HEK293 (cell line): ENCODE measurements at regions not wholly inside any gene's neighbourhood (a gene's known extent, or its start where the extent isn't known, plus 50 kb on each side); places are given as distances from the start of the nearest gene placed in this dataset.

Source experiments
- CTCF ChIA-PET: fragments of 350-600 bp; formaldehyde crosslinking; extraction: SDS; loops from one replicate; lab custom pipeline; 2021; ENCODE audit warnings: antibody characterized with exemption; lab: Yijun Ruan, JAX
- POLR2A ChIA-PET: fragments of 300-600 bp; formaldehyde crosslinking; extraction: SDS; loops from one replicate; lab custom pipeline; 2020; ENCODE audit warnings: antibody characterized with exemption, inconsistent platforms; lab: Yijun Ruan, JAX
- H3K27ac ChIP-seq: fragments of 200-500 bp; sonication (Bioruptor generic); 2 replicates; pipeline ENCODE4 v1.5.1; 2014; ENCODE audit warnings: low read depth, low read length, control low read depth, inconsistent platforms; ENCODE audit errors: extremely low read depth
- H3K36me3 ChIP-seq, 2 experiments: fragments of 200-500 bp in 1 of 2; sonication (Bioruptor generic) in 1 of 2; 1 replicate in 1 of 2; 2 replicates in 1 of 2; pipeline ENCODE4 v1.5.1; 2014 to 2017; ENCODE audit warnings: inconsistent platforms in 2 of 2, low read length in 2 of 2; ENCODE audit not compliant: control insufficient read depth in 2 of 2, insufficient read depth in 1 of 2
- H3K4me1 ChIP-seq: fragments of 200-500 bp; sonication (Bioruptor generic); 2 replicates; pipeline ENCODE4 v1.5.1; 2014; ENCODE audit warnings: mild to moderate bottlenecking, low read length, inconsistent platforms; ENCODE audit not compliant: control insufficient read depth, insufficient read depth
- H3K4me3 ChIP-seq: 2 replicates; pipeline ENCODE4 v1.5.1; 2011; ENCODE audit warnings: low read depth, mild to moderate bottlenecking, control low read depth, low read length, moderate library complexity
- H3K9me3 ChIP-seq: fragments of 200-500 bp; sonication (Bioruptor generic); 2 replicates; pipeline ENCODE4 v1.5.1; 2014; ENCODE audit warnings: low read depth, low read length, inconsistent platforms; ENCODE audit not compliant: control insufficient read depth, insufficient read depth
- EGR2 ChIP-seq: fragments of 450-650 bp; formaldehyde crosslinking; IDR thresholded peaks from 2 replicates; pipeline ENCODE4 v1.5.1; 2016; ENCODE audit warnings: low read depth, missing biosample characterization, missing genetic modification characterization
- HOXA7 ChIP-seq: sonication (generic); formaldehyde crosslinking; IDR thresholded peaks from 2 replicates; pipeline ENCODE4 v1.8.1; 2022; ENCODE audit warnings: missing genetic modification reagents, borderline replicate concordance
- HOXC10 ChIP-seq: sonication (generic); formaldehyde crosslinking; IDR thresholded peaks from 2 replicates; pipeline ENCODE4 v1.8.1; 2023; ENCODE audit warnings: mild to moderate bottlenecking, missing genetic modification reagents
- KLF7 ChIP-seq: fragments of 450-650 bp; formaldehyde crosslinking; IDR thresholded peaks from 2 replicates; pipeline ENCODE4 v1.5.1; 2016; ENCODE audit warnings: missing biosample characterization, missing genetic modification characterization, borderline replicate concordance
- SP7 ChIP-seq: fragments of 450-650 bp; formaldehyde crosslinking; IDR thresholded peaks from 2 replicates; pipeline ENCODE4 v1.5.1; 2016; ENCODE audit warnings: missing biosample characterization, missing genetic modification characterization
- ZBTB1 ChIP-seq: fragments of 450-650 bp; formaldehyde crosslinking; IDR thresholded peaks from 2 replicates; pipeline ENCODE4 v1.5.1; 2016; ENCODE audit warnings: missing biosample characterization, missing genetic modification characterization
- ZBTB17 ChIP-seq: fragments of 450-650 bp; formaldehyde crosslinking; IDR thresholded peaks from 2 replicates; pipeline ENCODE4 v1.5.1; 2016; ENCODE audit warnings: missing biosample characterization, missing genetic modification characterization
- ZFHX2 ChIP-seq: fragments of 450-650 bp; formaldehyde crosslinking; conservative IDR thresholded peaks from 2 replicates; pipeline ENCODE4 v1.5.1; 2016; ENCODE audit warnings: missing biosample characterization, missing genetic modification characterization
- ZFP69B ChIP-seq: fragments of 450-650 bp; formaldehyde crosslinking; IDR thresholded peaks from 2 replicates; pipeline ENCODE4 v1.5.1; 2016; ENCODE audit warnings: missing biosample characterization, missing genetic modification characterization
- ZNF133 ChIP-seq: fragments of 450-650 bp; formaldehyde crosslinking; IDR thresholded peaks from 2 replicates; pipeline ENCODE4 v1.5.1; 2016; ENCODE audit warnings: missing biosample characterization, missing genetic modification characterization
- ZNF140 ChIP-seq: fragments of 450-650 bp; formaldehyde crosslinking; IDR thresholded peaks from 2 replicates; pipeline ENCODE4 v1.5.1; 2016; ENCODE audit warnings: missing biosample characterization, missing genetic modification characterization
- ZNF214 ChIP-seq: fragments of 450-650 bp; formaldehyde crosslinking; IDR thresholded peaks from 2 replicates; pipeline ENCODE4 v1.5.1; 2017; ENCODE audit warnings: missing biosample characterization, mild to moderate bottlenecking, missing genetic modification characterization, borderline replicate concordance
- ZNF223 ChIP-seq: fragments of 450-650 bp; formaldehyde crosslinking; IDR thresholded peaks from 2 replicates; pipeline ENCODE4 v1.5.1; 2016; ENCODE audit warnings: missing biosample characterization, missing genetic modification characterization
- ZNF311 ChIP-seq: fragments of 450-650 bp; formaldehyde crosslinking; IDR thresholded peaks from 2 replicates; pipeline ENCODE4 v1.5.1; 2017; ENCODE audit warnings: missing biosample characterization, missing genetic modification characterization, borderline replicate concordance
- ZNF560 ChIP-seq: fragments of 450-650 bp; formaldehyde crosslinking; IDR thresholded peaks from 2 replicates; pipeline ENCODE4 v1.5.1; 2017; ENCODE audit warnings: missing biosample characterization, missing genetic modification characterization, borderline replicate concordance
- ZNF600 ChIP-seq: fragments of 450-650 bp; formaldehyde crosslinking; IDR thresholded peaks from 2 replicates; pipeline ENCODE4 v1.5.1; 2016; ENCODE audit warnings: missing biosample characterization, missing genetic modification characterization
- ZNF623 ChIP-seq: fragments of 450-650 bp; formaldehyde crosslinking; IDR thresholded peaks from 2 replicates; pipeline ENCODE4 v1.5.1; 2016; ENCODE audit warnings: missing biosample characterization, missing genetic modification characterization
- ZNF677 ChIP-seq: fragments of 450-650 bp; IDR thresholded peaks from 2 replicates; pipeline ENCODE4 v1.5.0; 2018; ENCODE audit warnings: missing biosample characterization, mild to moderate bottlenecking, missing genetic modification characterization, moderate library complexity
- TF ChIP-seq, protein P1 (sequence below): fragments of 450-650 bp; formaldehyde crosslinking; IDR thresholded peaks from 2 replicates; pipeline ENCODE4 v1.5.1; 2017; ENCODE audit warnings: missing biosample characterization, missing genetic modification characterization
- TF ChIP-seq, protein P2 (sequence below): fragments of 450-650 bp; formaldehyde crosslinking; IDR thresholded peaks from 2 replicates; pipeline ENCODE4 v1.5.1; 2016; ENCODE audit warnings: missing biosample characterization, missing genetic modification characterization
- TF ChIP-seq, protein P3 (sequence below): fragments of 450-650 bp; formaldehyde crosslinking; IDR thresholded peaks from 2 replicates; pipeline ENCODE4 v1.5.1; 2017; ENCODE audit warnings: missing biosample characterization, missing genetic modification characterization
- TF ChIP-seq, protein P4 (sequence below): fragments of 450-650 bp; formaldehyde crosslinking; IDR thresholded peaks from 2 replicates; pipeline ENCODE4 v1.5.1; 2016; ENCODE audit warnings: missing biosample characterization, missing genetic modification characterization

DNA sequence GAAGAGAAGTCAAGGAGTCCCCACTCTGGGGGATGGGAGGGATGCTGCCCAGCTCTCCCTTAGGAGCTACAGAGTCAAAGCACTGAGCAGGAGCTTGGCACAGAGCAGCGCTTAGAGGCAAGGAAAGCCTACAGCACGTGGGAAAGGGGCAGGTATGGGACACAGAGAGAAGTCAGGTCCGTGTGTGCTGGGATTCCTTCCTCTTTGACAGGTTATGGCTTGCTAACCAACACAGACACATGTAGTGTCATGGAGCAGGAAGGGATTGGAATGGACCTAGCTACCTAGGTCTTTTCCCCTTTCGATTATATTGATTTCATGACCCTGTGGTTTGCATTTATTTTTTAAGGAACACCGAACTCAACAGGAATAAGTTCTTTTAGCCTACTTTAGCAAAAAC, 208.5 kb upstream of the TUT7 start:
- no peaks in the 10 kb centered on the region for H3K9me3 ChIP-seq
- TF ChIP-seq ZNF223 (tag by site-specific recombination) (no peak), SP7 (tag by site-specific recombination) (no peak), ZNF140 (tag by site-specific recombination) (no peak), EGR2 (tag by site-specific recombination) (no peak), ZNF600 (tag by site-specific recombination) (peak; percentile 71), ZFHX2 (tag by site-specific recombination) (no peak)
- no peaks in the 10 kb centered on the region for H3K36me3 ChIP-seq
- POLR2A ChIA-PET = no interaction called here
- peaks cover 9% of the 10 kb centered on the region for H3K4me1 ChIP-seq
- H3K4me3 ChIP-seq = no peak overlapping the region
- H3K27ac ChIP-seq = no peak overlapping the region
- CTCF ChIA-PET = interaction anchor here (0.9 kb wide), 1 partner anchor 762 kb away, joined by 3 read pairs; no protein-coding TSS in a partner anchor

DNA sequence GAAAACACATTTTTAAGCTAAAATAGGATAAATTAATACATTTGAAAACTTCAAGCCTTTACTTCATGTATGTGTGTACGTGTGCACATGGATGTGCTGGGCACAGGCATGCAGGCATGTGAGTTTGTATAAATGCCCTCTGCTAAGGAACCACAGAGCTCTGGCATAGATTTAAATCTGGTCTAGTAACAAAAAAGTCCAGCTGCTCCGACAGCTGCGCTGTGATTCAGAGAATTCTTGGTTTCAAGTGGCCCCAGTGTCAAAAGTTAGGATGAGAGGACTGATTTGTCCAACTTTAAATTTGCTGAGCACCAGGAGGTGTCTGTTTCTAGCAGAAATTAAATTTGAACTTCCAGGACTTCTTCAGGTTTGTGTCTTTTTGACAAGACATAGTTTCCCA, 203.7 kb upstream of the TUT7 start:
- no peaks in the 10 kb centered on the region; the same call in 1 of the 2 replicates for H3K4me1 ChIP-seq
- no peak overlapping the region for H3K4me3 ChIP-seq
- CTCF ChIA-PET = no interaction called here
- H3K36me3 ChIP-seq = no peaks in the 10 kb centered on the region
- TF ChIP-seq, protein P1, sequence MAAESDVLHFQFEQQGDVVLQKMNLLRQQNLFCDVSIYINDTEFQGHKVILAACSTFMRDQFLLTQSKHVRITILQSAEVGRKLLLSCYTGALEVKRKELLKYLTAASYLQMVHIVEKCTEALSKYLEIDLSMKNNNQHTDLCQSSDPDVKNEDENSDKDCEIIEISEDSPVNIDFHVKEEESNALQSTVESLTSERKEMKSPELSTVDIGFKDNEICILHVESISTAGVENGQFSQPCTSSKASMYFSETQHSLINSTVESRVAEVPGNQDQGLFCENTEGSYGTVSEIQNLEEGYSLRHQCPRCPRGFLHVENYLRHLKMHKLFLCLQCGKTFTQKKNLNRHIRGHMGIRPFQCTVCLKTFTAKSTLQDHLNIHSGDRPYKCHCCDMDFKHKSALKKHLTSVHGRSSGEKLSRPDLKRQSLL (tag by site-specific recombination) = no peak
- TF ChIP-seq HOXA7 (CRISPR knock-in tag) (no peak), HOXC10 (CRISPR knock-in tag) (no peak), ZNF311 (tag by site-specific recombination) (no peak), ZNF560 (tag by site-specific recombination) (no peak)
- TF ChIP-seq, protein P2, sequence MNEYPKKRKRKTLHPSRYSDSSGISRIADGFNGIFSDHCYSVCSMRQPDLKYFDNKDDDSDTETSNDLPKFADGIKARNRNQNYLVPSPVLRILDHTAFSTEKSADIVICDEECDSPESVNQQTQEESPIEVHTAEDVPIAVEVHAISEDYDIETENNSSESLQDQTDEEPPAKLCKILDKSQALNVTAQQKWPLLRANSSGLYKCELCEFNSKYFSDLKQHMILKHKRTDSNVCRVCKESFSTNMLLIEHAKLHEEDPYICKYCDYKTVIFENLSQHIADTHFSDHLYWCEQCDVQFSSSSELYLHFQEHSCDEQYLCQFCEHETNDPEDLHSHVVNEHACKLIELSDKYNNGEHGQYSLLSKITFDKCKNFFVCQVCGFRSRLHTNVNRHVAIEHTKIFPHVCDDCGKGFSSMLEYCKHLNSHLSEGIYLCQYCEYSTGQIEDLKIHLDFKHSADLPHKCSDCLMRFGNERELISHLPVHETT (tag by site-specific recombination) = no peak
- TF ChIP-seq, protein P3, sequence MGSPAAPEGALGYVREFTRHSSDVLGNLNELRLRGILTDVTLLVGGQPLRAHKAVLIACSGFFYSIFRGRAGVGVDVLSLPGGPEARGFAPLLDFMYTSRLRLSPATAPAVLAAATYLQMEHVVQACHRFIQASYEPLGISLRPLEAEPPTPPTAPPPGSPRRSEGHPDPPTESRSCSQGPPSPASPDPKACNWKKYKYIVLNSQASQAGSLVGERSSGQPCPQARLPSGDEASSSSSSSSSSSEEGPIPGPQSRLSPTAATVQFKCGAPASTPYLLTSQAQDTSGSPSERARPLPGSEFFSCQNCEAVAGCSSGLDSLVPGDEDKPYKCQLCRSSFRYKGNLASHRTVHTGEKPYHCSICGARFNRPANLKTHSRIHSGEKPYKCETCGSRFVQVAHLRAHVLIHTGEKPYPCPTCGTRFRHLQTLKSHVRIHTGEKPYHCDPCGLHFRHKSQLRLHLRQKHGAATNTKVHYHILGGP (tag by site-specific recombination) = no peak
- H3K27ac ChIP-seq = no peak overlapping the region
- POLR2A ChIA-PET = interaction anchor here (0.5 kb wide), 1 partner anchor 125 kb away, joined by 7 read pairs; no protein-coding TSS in a partner anchor
- H3K9me3 ChIP-seq = no peaks in the 10 kb centered on the region

DNA sequence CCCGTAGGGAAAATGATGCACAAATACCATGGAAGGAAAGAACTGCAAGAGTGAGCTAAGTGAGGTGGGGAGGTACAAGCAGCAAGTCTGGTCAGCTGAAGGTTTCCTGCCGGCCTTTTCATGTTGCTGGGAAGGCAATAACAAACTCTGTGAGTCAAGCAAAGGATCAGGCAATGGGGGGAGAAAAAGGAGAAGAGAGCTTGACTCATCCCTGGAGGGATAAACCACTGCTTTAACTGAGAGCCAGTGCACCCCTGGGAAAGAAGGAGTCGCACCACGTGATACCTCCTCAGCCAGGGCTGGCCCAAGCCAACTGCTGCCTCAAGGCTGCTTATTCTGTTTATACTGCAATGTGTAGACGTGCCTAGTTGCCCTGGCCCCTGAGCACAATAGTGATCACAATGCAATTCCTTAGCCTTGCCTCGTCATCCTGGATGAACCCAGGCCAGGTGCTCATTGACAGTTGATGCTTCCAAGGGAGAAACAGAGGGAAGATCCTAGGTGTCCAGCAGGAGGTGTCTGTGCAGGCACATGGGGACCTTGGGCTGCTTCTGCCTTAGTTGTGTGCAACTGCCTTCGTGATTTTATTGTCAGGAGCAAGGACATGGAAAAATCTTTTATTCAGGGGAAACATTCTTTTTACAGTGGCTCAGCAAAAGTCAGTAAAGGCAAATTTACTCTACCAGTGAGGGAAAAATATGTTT, 203.0 kb upstream of the TUT7 start:
- POLR2A ChIA-PET = no interaction called here
- Histone ChIP-seq H3K4me1 (no peaks in the 10 kb centered on the region; the same call in 1 of the 2 replicates), H3K36me3 (no peaks in the 10 kb centered on the region), H3K9me3 (no peaks in the 10 kb centered on the region), H3K27ac (no peak overlapping the region), H3K4me3 (no peak overlapping the region)
- CTCF ChIA-PET = no interaction called here
- no peak for TF ChIP-seq KLF7
- no peak for TF ChIP-seq EGR2 (tag by site-specific recombination)
- TF ChIP-seq, all 188 proteins: peak for 0

DNA sequence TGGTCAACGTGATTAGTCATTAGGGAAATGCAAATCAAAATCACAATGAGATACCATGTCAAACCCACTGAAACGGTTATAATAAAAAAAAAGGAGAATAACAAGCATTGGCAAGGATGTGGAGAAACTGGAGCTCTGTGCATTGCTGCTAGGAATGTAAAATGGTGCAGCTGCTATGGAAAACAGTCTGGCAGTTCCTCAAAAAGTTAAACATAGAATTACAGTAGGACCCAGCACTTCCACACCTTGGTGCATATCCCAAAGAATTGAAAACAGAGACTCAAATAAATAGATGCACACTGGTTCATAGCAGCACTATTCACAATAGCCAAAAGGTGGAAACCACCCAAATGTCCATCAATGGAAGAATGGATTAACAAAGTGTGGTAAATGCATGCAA, 201.5 kb upstream of the TUT7 start:
- no peaks in the 10 kb centered on the region for H3K4me1 ChIP-seq
- H3K9me3 ChIP-seq = no peaks in the 10 kb centered on the region
- POLR2A ChIA-PET = no interaction called here
- CTCF ChIA-PET = no interaction called here
- H3K36me3 ChIP-seq = no peaks in the 10 kb centered on the region
- no peak overlapping the region for H3K4me3 ChIP-seq
- H3K27ac ChIP-seq = no peak overlapping the region
- TF ChIP-seq ZFP69B (tag by site-specific recombination) (no peak), ZNF623 (tag by site-specific recombination) (no peak), ZBTB1 (tag by site-specific recombination) (no peak), ZNF214 (tag by site-specific recombination) (no peak), HOXC10 (CRISPR knock-in tag) (no peak), SP7 (tag by site-specific recombination) (no peak), ZBTB17 (tag by site-specific recombination) (no peak), ZNF677 (tag by site-specific recombination) (no peak), ZNF133 (no peak)
- TF ChIP-seq, protein P4, sequence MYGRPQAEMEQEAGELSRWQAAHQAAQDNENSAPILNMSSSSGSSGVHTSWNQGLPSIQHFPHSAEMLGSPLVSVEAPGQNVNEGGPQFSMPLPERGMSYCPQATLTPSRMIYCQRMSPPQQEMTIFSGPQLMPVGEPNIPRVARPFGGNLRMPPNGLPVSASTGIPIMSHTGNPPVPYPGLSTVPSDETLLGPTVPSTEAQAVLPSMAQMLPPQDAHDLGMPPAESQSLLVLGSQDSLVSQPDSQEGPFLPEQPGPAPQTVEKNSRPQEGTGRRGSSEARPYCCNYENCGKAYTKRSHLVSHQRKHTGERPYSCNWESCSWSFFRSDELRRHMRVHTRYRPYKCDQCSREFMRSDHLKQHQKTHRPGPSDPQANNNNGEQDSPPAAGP = no peak
